NCI-H2081 (cell line): ENCODE measurements at regions not wholly inside any gene's neighbourhood (a gene's known extent, or its start where the extent isn't known, plus 50 kb on each side); places are given as distances from the start of the nearest gene placed in this dataset.
A peak's percentile ranks its signal among the peaks of the same experiment; 100 is the strongest.
"Not testable (repeated sequence)": the region's sequence is repeated elsewhere in the genome, so short reads cannot be mapped to it uniquely, and the experiment has no call there.

Experiments
- DNase-seq, 2 experiments: peaks; one replicate each; lab custom pipeline; 2025; lab: John Stamatoyannopoulos, UW

DNA sequence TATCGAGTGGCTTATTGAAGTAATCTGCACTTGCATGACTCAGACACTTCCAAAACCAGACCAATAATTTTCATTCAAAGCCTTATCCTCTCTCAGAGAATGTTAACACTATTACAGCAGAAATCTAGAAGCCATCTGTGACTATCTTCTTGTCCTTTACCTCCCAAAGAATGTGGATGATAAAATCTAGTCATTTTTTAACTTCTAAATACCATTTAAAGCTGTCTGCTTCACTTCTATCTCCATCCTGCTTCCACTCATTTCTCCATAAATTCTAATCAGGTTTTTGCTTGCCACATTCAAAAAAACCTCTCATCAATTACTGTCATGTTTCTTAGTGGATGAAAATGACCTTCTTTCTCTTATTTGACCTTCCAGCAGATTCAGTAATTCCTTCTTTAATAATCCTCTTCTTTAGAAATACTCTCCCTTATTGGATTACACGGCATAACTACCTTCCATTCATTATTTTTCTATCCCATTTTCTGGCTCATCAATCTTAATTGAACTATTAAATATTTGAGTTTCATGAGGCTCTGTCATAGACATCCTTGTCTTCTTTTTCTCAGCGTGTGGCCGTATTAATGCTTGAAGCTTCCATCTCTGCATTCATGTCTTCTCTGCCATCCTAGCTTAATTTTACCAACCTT is 1999.4 kb downstream of the MRPL39 start:
- DNase-seq = no peak

DNA sequence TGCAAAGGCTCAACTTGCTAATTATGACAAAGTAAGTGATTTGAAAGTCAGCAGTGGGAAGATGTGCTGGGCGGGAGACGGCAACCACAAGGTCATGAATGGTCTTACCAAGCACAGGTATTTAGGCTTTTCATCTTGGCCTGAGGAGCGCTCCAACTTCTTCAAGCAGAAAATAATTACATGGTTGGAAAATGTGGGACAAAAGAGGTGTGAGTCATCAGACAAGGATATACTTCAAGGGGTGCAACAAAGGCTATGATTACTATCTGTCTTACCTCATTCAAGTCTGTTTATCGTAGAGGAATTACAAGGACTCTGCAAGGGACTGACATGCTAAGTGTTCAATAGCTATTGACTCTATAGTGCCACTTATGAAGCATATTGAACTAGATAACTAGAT is 2005.7 kb downstream of the MRPL39 start:
- DNase-seq = no peak

DNA sequence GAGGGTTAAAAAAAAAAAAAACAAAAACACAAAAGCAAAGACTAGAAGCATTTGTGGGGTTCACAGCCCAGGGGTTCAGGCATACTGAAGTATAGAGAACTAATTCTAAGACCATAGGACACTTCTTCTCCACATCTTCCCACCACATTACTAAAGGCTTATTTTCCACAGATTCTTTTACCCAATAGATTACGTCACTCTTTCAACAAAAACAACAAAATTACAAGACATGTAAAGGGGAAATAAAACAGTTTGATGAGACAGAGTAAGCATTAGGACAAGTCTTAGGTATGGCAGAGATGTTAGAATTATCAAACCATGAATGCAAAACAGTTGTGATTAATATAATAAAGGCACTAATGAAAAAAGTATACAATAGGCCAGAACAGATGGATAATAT is 2013.7 kb downstream of the MRPL39 start:
- DNase-seq = no peak

DNA sequence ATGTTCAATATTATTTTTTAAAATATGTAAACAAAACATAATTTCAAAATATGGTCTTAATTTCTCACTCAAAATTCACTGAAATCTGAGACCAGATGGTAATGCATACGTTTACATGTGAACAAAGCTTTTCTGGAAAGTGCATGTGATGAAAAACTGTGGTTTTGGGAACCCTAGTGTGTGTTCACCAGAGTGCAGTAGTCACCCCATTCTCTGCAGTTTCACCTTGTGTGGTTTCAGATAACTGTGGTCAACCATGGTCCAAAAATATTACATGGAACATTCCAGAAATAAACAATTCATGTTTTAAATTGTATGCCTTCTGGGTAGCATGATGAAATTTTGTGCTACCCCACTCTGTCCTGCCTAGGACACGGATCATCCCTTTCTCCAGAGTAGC is 2021.9 kb downstream of the MRPL39 start:
- DNase-seq = no peak

DNA sequence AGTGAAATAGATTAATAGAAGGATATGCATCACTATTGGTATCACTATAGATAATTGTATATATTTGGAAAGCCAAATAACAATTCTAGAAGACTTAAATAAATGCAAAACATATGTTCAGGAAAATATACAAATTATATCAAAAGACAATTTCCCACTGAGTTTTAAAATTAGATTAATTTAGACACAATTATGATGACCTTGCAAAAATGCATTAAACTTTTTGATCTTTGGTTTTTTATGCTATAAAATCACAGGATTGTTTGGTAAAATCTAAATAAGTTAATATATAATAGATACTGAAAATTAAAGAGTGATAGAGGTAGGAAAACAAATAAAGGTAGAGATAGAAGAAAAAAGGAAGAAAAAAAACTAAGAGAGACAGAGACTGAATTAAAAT is 2027.7 kb downstream of the MRPL39 start:
- DNase-seq = no peak

DNA sequence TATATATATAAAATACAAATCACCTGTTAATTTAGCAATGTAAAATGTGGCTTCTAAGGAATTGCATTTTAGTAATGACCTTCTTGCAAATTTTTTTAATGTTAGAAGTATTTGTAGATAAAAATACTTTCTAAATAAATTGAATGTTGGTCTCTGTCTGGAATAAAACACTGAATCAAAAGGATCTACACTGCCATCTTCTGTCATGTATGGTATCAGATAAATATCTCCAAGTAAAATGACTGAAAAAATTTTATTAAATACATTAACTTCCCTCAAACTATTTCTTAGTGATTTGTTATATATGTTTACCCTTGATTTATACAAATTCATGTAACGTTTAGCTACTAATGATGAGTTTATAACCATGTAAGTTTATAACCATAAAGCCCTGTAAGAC is 2029.3 kb downstream of the MRPL39 start:
- DNase-seq = peak in 1 of 2 experiments; percentile 10

DNA sequence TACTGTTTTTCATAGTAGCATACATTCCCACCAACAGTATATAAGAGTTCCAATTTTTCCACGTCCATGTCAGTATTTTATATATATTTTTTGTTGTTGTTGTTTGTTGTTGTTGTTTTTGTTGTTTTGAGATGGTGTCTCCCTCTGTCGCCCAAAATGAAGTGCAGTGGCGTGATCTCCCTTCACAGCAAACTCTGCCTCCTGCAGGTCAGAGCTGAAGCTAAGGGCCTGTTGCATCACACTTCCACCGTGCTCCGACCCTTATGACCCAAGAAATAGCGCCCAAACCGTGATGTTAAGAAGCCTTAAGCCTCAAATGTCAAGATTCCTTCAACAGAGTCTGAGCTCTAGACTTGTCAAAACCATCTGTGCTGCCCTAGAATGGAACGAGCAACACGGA is 2032.3 kb downstream of the MRPL39 start:
- DNase-seq = no peak

DNA sequence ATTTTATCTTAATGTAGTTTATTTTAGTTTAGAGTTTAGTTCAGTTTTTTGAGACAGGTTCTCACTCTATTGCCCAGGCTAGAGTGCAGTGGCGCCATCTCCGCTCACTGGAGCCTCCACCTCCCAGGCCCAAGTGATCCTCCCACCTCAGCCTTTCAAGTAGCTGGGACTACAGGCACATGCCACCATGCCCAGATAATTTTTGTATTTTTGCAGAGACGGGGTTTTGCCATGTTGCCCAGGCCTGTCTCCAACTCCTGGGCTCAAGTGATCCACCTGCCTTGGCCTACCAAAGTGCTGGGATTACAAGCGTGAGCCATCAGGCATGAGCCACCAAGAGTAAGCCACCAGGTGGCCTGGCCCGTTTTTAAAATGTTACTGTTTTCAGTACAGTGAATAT is 2058.4 kb downstream of the MRPL39 start:
- not testable (repeated sequence) for DNase-seq

DNA sequence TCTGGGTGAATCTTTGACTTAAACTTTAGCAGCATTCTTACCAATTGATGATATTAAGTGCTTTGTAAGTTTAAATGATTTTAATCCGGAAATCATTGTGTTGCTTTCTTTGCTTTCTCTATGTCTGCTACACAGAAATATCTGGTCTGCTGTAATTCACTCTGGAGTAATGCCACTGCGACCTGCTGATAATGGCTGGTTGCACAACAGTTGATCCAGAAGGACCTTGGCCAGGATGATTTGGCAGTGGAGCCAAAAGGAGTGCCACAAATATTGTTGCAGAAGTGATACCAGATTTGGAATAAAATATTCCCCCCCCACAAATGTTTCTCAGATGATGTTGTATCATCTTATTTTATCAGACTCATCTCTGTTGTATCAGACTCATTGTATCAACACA is 2063.9 kb downstream of the MRPL39 start:
- no peak for DNase-seq

DNA sequence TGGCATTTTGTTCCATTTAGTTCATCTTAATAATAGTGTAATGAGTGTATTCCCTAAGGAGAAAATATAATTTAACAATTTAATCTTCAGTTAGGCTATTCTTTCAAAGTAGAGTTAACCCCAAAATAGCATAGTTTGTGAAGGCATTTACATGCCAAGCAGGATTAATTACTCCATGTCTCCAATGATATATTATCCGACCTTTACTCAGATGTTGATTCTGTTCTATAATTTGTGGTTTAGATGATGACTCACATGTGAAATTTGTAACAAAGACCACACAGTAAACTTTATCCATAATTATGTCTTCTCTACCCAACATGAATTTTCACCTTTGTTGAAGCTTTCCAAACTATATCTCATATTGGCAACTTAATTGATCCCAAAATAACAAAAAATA is 2065.2 kb downstream of the MRPL39 start:
- no peak for DNase-seq

DNA sequence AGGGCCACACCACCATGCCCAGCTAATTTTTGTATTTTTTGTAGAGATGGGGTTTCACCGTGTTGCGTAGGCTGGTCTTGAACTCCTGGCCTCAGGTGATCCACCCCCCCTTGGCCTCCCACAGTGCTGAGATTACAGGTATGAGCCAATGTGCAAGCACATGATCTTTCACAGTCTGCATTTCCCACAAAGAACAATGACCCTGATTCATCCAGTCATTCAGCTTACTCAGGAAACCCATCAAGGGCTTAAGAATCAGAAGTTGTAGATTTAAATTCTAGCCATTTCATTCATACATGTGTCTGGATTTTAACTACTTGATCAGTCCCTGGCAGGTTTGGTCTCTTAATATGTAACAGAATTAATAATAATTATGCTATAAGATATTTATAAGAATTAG is 2065.7 kb downstream of the MRPL39 start:
- no peak for DNase-seq

DNA sequence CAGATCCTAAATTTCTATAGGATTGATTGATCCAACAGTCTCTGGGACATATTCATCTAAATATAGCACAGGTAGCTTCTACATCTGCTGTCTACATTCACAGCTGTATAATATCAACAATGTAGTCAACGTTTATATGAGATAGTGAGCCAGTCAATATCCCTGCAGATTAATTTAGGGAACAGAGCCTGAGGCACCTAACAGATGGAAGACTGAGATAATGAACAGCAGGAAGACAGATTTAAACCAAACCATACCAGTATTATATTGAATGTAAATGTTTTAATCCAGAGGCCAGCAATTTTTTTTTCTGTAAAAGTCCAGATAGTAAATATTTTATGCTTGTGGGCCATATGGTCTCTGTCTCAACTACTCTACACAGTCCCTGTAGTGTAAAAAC is 2072.4 kb downstream of the MRPL39 start:
- no peak for DNase-seq

DNA sequence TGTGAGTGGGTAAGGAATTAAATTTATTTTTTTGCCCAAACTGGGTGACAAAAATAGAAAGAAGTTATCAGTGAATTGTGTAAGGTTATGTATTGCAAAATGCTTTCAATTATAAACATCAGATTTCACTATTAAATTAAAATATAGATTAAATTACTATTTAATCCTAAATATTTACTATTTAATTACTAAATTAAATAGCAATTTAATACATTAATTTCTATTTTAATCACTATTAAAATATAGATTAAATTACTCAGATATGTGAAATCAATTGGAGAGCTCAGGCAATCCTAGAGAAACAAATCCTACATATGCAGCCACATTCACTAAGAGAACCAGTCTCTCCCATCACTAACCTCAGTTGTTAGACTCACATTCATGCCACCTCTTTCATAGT is 2075.8 kb downstream of the MRPL39 start:
- no peak for DNase-seq

DNA sequence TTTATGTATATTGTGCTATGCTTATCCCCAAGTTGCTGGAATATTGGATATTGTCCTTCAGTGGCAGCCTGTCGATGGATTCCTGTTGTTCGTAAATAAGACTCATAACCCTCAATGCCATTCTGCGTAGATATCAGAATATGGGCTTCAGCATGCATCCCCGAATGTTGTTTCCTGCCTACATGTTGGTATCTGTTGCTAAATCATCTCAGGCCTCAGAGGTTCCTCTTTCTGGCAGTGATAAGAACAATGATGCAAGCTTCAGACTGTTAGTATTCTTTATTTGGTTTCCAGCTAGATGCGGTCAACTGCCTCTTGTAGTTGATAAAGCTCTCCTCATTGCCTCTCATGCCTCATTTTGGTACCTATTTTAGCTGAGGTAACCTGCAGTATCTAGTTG is 2082.6 kb downstream of the MRPL39 start:
- DNase-seq = no peak

DNA sequence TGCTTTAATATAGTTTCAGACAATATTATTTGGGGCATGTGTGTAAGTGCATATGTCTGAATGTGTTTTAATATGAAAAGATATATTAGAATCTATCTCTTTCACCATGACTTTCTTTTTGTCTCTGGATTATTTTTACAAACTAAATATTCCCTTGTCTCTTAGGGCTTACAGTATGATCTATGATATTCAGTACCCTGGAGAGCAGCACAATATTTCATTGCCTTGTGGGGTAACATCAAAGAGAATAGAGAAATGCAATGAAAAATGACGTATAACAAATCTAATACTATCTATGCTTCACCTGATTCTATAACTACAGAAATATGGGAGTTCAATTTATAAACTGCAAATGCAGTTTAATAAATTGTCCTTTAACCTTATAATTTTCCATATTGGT is 2084.5 kb downstream of the MRPL39 start:
- no peak for DNase-seq

DNA sequence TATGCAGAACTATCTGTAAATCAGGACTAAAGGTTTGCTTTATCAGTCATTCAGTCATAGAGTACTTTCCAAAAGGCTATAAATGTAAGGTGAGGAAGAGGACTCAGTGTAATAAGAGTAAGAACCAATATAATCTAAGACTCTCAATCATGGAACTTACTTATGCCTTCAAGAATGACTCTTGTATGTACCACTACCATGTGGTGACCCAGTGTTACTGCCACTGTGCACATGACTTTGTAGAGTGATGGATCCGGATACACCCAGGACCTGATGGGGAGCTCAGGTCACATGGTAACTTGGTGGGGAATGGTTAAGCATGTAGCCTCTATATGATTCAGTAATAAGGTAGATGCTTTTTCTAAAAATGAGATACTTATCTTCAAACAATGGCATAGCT is 2099.8 kb downstream of the MRPL39 start:
- DNase-seq = no peak

DNA sequence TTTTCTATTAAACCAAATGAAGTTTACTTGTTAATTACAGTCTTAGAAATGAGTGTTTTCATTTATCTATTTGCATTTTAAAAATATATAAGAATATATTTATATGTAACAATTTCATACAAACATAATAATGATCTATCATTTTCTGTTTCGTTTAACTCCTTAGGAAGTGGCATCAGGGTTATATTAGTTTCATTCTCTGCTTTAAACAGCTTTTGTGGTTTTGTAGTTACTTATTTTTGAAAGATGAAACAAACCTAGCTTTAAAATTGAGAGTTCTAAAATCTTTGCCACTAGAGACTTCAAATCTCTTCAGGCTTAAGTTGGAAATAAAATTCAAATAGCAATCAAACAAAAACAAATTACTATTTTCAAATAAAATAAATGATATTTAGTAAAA is 2110.6 kb downstream of the MRPL39 start:
- no peak for DNase-seq

DNA sequence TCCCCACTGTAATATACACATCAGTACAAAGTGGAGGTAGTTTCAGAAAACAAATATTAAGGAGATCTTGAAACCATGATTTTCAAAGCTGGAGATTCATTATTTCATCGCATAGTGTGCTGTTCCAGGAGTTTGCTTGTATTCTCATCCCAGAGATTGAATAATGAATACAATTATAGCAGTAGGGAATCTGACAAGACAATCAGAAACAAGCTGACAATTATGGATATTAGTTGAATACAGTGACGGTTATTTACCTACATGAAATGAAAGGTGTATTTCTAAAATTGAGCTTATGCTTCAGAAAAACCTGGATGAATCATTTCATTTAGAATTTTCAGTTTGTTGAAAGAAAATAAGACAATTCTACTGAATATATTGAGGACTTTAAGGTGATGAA is 2119.0 kb downstream of the MRPL39 start:
- peak in 1 of 2 experiments; percentile 86 for DNase-seq

DNA sequence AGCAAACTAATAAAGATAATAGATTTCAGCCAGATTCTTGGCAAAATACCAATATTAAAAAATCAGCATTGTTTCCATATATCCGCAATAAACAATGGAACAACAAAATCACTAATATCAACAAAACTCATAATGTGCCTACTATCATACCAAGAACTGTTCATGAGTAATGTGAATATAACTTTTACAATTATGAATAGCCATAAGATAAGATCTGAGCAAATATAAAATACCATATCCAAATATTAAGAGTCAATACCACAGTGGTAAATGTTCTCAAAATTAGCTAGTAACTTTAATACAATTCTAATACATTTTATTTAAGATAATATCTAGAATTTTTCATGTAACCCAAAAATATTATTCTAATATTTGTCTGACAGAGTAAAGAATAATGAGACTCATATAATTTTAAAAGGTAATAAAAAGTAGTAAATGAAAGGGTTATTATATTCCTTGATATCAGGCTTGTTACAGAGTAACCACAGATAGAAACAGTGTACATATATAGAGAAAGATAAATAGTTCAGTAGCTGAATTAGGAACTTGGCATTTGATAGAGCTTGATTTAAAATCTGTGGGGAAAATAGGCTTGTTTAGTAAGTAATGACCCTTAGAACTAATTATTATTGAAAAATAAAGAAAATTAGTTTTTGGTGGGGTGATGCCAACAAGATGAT is 2126.6 kb downstream of the MRPL39 start:
- no peak for DNase-seq

DNA sequence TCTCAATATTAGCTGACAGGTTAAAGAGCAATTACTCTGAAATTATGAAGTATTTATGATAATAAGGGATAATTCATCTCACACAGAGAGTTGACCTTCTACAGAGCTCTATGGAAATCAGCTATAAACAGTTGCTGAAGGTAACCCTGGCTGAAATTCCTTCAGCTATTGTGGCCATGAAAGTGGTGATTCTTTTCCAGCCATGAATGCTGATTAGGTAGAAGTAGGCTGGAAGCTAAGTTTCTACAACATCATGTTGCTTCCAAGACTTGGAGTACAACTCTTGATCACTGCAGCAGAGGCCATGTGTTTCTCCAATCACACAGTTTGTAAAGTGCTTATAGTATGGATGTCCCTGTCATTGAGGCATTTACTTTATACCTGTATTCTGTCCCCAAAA is 2128.9 kb downstream of the MRPL39 start:
- no peak for DNase-seq

DNA sequence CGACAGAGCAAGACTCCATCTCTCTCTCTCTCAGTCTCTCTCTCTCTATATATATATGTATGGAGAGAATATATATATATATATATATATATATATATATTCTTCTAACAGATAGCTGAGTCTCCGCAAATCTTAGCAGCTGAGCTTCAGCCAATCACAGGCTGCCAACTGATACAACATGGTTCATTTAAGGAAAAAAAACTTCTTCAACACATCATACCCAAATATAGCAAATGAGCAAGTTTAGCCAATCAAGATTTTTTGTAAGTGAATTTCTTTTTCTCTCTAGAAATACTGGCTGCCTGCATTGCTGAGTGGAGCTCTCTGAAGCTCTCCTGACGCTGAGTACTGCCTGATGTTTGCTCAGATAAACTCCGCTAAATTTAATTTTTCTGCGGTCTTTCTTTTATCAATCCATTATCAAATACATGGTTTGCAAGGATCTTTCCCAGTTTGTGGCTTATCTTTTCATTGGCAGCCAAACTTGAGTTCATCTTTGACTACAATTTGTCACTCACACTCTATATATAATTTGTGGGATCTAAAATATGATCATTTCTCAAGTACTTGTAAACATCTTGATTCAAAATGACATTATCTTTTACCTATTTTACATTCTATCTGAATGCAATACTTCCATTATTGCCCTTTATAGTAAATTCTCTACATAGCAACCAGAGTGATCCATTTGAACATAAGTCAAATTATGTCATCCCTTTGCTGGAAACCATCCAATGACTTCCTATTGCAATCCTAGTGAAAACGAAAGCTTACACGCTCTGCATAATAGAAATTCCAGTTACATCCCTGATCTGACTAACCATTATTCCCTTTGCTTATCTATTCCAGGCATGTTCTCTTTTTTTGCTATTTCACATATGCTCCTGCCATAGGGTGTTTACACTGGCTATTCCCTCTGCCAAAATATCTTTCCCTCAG is 2131.7 kb downstream of the MRPL39 start:
- no peak for DNase-seq

DNA sequence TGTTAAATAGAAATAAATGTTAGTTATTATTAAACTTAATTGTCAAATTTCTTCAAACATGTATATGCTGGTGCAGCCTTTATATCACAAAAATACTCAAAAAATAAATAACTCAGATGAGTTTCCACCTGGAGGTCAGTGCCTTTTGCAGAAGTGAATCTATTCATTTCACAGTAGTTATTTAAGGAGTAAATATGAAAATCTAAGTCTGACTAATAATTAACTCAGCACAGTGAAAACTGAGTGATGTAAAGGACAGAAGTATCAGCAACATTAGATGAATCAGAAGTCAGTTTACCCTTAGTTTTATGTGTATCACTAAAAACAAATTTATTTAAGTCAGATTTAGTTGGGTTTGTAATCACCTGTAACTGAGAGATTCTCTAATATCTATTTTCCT is 2135.4 kb downstream of the MRPL39 start:
- no peak for DNase-seq

DNA sequence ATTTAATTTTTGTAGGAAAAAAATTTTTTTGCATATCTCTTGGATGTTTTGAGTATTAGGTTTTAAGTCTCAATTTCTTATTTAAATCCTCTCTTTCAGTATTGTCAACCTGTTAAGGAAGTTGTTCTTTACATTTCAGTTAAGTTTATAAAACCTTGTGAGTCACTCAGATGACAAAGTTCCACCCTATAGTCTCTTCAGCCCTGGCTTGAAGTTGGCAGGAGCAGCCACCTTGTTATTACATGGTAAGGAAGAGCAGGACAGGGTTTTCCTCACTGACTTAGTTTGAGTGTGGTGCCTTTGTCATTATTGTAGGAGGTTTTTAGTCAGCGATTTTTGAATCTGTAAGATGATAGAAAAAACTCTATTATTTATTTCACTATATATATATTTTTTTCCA is 2143.9 kb downstream of the MRPL39 start:
- DNase-seq = no peak
